GM21447 (cell line): ENCODE measurements at regions not wholly inside any gene's neighbourhood (a gene's known extent, or its start where the extent isn't known, plus 50 kb on each side); places are given as distances from the start of the nearest gene placed in this dataset.

Experiments used
- ATAC-seq: cut with Tn5 transposase; IDR thresholded peaks from one replicate; pipeline ENCODE4 v1.9.1; 2021; ENCODE audit not compliant: unreplicated experiment

- ATAC-seq, result no peak
These were observed 178.4 kb upstream of the SPAG17 start for GRCh38 chr1:118363396-118363795.

- no peak for ATAC-seq
These were observed 175.8 kb upstream of the SPAG17 start for GRCh38 chr1:118360817-118361216.

GRCh38 chr1:118346936-118347335, 161.9 kb upstream of the SPAG17 start:
- no peak for ATAC-seq

- ATAC-seq, result no peak
These were observed 156.2 kb upstream of the SPAG17 start for GRCh38 chr1:118340928-118341910.

- ATAC-seq, result no peak
These were observed 154.5 kb upstream of the SPAG17 start for GRCh38 chr1:118339400-118340124.

- no peak for ATAC-seq
These were observed 153.9 kb upstream of the SPAG17 start for GRCh38 chr1:118338936-118339335.

- no peak for ATAC-seq
These were observed 152.3 kb upstream of the SPAG17 start for GRCh38 chr1:118337346-118337745.

- ATAC-seq, result peak; percentile 92
These were observed 150.3 kb upstream of the SPAG17 start for GRCh38 chr1:118335331-118335732.

- no peak for ATAC-seq
These were observed 149.5 kb upstream of the SPAG17 start for GRCh38 chr1:118334506-118334905.

- no peak for ATAC-seq
These were observed 148.7 kb upstream of the SPAG17 start for GRCh38 chr1:118333601-118334210.

GRCh38 chr1:118326960-118327629, 142.1 kb upstream of the SPAG17 start:
- ATAC-seq, result no peak

GRCh38 chr1:118325550-118326225, 140.7 kb upstream of the SPAG17 start:
- no peak for ATAC-seq

GRCh38 chr1:118323246-118323645, 138.2 kb upstream of the SPAG17 start:
- ATAC-seq, result no peak

GRCh38 chr1:118322331-118322730, 137.3 kb upstream of the SPAG17 start:
- no peak for ATAC-seq

- ATAC-seq, result no peak
These were observed 136.8 kb upstream of the SPAG17 start for GRCh38 chr1:118321840-118322239.

GRCh38 chr1:118317842-118318614, 133.0 kb upstream of the SPAG17 start:
- ATAC-seq, result no peak

- ATAC-seq, result no peak
These were observed 121.8 kb upstream of the SPAG17 start for GRCh38 chr1:118306851-118307250.

GRCh38 chr1:118304722-118305359, 119.8 kb upstream of the SPAG17 start:
- ATAC-seq, result no peak

- no peak for ATAC-seq
These were observed 118.5 kb upstream of the SPAG17 start for GRCh38 chr1:118303534-118303933.
